GM11168 (cell line): ENCODE measurements at regions not wholly inside any gene's neighbourhood (a gene's known extent, or its start where the extent isn't known, plus 50 kb on each side); places are given as distances from the start of the nearest gene placed in this dataset.
"Not testable (repeated sequence)": the region's sequence is repeated elsewhere in the genome, so short reads cannot be mapped to it uniquely, and the experiment has no call there.

Source experiments
- in situ Hi-C: fragments of 300-500 bp; cut with MboI; formaldehyde crosslinking; loops from one replicate; pipeline ENCODE4 v1.12.0; 2022; ENCODE audit warnings: low sequenced_read_pairs; ENCODE audit not compliant: unreplicated experiment

DNA sequence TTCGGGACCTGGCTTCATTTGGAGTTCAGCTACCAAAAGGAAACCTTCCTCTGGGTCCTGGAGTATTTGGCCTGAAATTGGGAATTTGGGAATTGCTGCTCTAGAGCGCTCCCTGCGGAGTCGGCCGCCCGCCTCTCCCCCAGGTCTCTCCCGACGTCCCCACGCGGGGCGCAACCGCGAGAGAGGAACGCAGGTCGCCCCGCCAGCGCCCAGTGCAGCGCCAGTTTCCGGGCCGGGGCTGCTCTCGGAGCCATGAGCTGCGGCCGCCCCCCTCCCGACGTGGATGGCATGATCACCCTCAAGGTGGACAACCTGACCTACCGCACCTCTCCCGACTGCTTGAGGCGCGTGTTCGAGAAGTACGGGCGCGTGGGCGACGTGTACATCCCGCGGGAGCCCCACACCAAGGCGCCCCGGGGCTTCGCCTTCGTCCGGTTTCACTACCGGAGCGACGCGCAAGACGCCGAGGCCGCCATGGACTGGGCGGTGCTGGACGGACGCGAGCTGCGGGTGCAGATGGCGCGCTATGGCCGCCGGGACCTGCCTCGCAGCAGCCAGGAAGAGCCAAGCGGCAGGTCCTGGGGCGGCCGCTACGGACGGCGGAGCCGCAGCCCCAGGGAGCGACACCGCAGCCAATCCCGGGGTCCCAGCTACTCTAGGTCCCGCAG lies 529.2 kb downstream of the TNS3 start:
- in situ Hi-C loops = not testable (repeated sequence)

- in situ Hi-C loops = no loop called here
Observed at GRCh38 chr7:47049234-47049774, 532.6 kb downstream of the TNS3 start.

- in situ Hi-C loops = no loop called here
Observed at GRCh38 chr7:47047384-47047783, 534.5 kb downstream of the TNS3 start.

GRCh38 chr7:47046949-47047348 lies 535.0 kb downstream of the TNS3 start:
- in situ Hi-C loops = no loop called here

DNA sequence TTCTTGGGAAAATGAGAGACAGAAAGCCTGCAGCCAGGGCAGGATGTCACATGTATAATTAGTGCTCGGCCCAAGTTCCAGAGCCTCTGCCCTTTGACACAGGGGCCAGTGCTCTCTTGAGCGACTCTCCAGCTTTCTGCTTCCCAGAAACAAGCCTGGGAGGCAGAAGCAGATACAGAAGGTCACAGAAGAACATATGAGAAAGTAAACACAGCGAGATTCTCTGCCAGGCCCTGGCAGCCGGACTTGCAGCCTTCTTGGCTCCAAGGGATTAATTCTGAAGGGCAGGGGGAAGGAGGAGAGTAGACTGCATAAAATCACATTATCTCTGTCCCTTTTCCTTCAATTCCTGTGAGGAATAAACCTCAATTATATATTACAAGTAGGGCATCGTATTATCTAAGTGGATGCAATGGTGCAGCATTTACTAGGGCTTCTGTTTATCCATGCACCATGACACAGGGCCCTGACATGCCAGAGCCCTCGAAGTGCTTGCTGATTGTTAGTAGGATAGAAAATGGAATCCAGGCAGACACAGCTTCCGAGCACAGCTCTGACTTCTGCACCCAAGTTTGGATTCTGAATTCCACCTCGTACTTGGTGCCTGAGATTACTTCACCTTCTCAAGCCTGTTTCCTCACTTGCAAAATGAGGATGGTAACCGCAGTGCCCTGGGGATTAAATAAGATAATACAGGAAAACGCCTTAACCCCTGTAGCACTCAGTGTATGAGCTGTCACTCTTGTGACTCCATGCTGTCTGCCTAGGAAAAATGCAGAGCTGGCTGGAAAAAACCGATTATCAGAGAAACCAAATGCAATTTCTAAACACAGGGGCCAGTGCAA lies 536.5 kb downstream of the TNS3 start:
- in situ Hi-C loops = no loop called here

GRCh38 chr7:47044625-47045024 lies 537.3 kb downstream of the TNS3 start:
- in situ Hi-C loops = no loop called here

DNA sequence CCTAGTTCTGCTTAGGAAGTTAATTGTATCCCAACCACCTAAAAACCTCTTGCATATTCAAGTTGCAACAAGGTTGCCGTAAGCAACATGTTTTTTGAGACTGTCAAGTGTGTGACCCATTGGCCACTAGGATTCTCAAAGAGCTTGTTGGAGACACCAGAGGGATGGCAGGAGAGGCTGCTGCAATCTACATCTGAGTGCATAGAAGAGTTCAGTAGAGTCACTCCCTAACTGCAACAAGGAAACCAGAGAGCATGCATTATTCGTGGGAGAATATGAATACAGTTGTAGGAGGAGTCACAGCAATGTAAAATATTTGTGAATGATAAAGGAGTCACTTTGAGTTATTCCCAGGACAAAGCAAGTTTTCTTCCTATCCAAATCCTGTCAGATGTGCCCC lies 538.6 kb downstream of the TNS3 start:
- in situ Hi-C loops = no loop called here

- in situ Hi-C loops = no loop called here
Observed at GRCh38 chr7:47042669-47043068, 539.2 kb downstream of the TNS3 start.

GRCh38 chr7:47040795-47041347 lies 541.0 kb downstream of the TNS3 start:
- in situ Hi-C loops = no loop called here

GRCh38 chr7:47039904-47040303 lies 542.0 kb downstream of the TNS3 start:
- in situ Hi-C loops = no loop called here

DNA sequence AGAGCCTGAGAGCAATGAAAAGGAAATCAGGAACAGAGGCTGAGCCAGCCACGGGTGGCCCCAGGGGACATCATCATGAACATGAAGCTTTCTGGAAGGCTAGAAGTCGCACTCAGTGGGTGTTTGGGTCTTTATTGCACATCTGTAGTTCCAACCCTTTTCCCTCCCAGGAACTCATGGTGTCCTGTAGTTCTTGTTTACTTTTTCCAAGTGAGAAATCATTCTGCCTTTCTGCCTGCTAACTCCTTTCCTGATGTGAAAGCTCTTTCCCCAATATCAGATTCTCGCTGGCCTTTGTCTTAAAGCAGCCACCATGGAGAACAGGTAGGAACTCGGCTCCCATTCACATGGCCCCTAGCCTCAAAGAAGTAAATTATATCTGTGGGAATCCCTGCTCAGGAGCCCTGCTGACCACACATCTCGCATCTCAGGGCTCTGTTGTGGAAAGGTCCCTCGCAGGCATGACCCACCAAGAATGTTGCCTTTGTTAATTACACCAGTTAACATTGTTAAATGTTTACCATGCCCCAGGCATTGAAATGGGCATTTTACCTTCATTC lies 542.7 kb downstream of the TNS3 start:
- in situ Hi-C loops = no loop called here

- in situ Hi-C loops = no loop called here
Observed at GRCh38 chr7:47038621-47039020, 543.3 kb downstream of the TNS3 start.

- in situ Hi-C loops = no loop called here
Observed at GRCh38 chr7:47037607-47038006, 544.3 kb downstream of the TNS3 start.

DNA sequence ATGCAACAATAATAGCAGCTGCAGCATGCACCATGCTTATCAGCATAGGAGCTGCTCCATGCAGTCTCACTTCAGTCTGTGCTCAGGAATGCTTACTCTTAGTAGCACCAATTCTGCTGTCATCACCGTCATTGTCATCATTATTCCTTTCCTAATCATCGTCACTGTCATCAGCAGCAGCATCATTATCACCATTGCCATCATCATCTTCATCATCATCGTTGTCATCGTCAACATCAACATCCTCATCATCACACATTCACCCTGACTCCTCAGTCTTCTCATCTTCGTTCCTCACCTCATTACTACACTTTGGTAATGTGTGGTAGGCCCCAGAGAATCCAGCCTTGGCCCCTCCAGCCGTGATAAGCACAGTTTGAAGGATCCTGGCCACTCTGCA lies 545.0 kb downstream of the TNS3 start:
- in situ Hi-C loops = no loop called here

DNA sequence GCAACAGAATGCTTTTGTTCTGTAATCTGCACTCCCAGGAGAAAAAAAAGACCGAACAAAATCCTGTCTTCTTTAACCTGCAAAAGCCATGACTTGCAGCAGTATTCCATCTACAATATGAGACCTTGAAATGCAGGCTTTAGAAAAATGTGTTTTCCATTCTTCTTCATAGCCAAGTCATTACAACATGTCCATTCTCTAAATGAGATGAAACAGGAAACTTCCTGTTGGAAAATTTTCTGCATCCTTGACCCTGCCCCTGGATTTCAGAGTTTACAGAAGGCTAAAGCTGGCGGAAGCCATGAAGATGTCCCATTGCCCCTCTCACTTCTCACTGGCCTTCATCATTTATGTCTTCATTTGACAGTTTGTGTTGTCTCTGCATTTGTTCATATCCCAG lies 546.4 kb downstream of the TNS3 start:
- in situ Hi-C loops = no loop called here

DNA sequence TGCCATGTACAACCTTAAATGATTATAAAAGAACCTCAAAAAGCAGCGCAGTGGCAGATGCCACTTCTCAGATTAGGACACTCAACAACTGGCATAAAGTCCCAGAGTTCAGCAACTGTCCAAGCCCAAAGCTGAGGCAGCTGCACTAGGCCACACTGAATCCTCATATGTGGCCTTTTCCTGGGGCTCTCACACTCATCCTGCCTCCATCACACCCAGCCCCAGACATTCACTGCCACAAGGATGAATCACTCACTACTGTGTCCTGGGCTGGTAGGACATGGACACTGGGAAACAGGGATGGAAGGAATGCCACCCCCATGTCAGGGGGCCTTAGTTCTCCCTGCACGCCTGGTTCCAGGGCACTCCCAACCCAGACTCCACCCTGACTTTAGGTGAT lies 547.7 kb downstream of the TNS3 start:
- in situ Hi-C loops = no loop called here

GRCh38 chr7:47032536-47032908 lies 549.4 kb downstream of the TNS3 start:
- in situ Hi-C loops = no loop called here

- in situ Hi-C loops = no loop called here
Observed at GRCh38 chr7:47031786-47032535, 550.0 kb downstream of the TNS3 start.

DNA sequence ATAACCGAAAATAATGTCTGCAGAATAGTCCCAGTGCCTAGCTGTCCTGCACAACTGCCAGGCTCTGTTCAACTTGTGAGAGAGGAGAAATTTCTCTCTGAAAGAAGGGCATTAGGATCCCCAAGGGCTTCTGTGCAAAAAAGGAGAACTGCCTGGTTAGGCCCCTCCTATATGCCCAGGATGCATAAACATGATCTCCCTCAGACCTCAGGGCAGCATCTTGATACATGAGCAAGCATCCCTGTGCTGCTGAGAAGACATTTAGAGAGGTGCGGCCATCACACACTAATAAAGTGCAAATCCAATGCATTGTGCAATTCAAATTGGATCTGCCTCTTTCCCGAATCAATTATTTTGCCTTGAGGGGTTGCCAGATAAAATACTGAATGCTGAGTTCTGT lies 553.6 kb downstream of the TNS3 start:
- in situ Hi-C loops = no loop called here

GRCh38 chr7:47027695-47028240 lies 554.1 kb downstream of the TNS3 start:
- in situ Hi-C loops = no loop called here
